Left ventricle myocardium inferior (tissue), 1 donor: ENCODE measurements at regions not wholly inside any gene's neighbourhood (a gene's known extent, or its start where the extent isn't known, plus 50 kb on each side); places are given as distances from the start of the nearest gene placed in this dataset.

Source experiments
- DNase-seq: peaks from one replicate; pipeline ENCODE4 v3.0.0-alpha.2; 2020
- H3K27ac ChIP-seq: fragments of 200-600 bp; replicated peaks from 2 replicates; pipeline ENCODE4 v1.8.0; 2021
- H3K27me3 ChIP-seq: fragments of 200-600 bp; 2 replicates; pipeline ENCODE4 v1.8.0; 2021; ENCODE audit warnings: low read depth
- H3K36me3 ChIP-seq: fragments of 200-600 bp; 2 replicates; pipeline ENCODE4 v1.8.0; 2021
- H3K4me1 ChIP-seq: fragments of 200-600 bp; 2 replicates; pipeline ENCODE4 v1.8.0; 2021
- H3K4me3 ChIP-seq: fragments of 200-600 bp; 2 replicates; pipeline ENCODE4 v1.8.0; 2021; ENCODE audit warnings: mild to moderate bottlenecking, moderate library complexity
- H3K9me3 ChIP-seq: fragments of 200-600 bp; replicated peaks from 2 replicates; pipeline ENCODE4 v1.8.0; 2021
- intact Hi-C: fragments of 100-400 bp; cut with micrococcal nuclease; formaldehyde crosslinking; loops from one replicate; pipeline ENCODE4 v1.11.0; 2022
- TF ChIP-seq, protein P1 (sequence below): fragments of 200-600 bp; IDR thresholded peaks from 2 replicates; pipeline ENCODE4 v1.8.0; 2021; ENCODE audit warnings: antibody characterized with exemption, mild to moderate bottlenecking, borderline replicate concordance
- donor health status: DM: no; HTN: yes; CAD: no; lungs with severe emphysema.

DNA sequence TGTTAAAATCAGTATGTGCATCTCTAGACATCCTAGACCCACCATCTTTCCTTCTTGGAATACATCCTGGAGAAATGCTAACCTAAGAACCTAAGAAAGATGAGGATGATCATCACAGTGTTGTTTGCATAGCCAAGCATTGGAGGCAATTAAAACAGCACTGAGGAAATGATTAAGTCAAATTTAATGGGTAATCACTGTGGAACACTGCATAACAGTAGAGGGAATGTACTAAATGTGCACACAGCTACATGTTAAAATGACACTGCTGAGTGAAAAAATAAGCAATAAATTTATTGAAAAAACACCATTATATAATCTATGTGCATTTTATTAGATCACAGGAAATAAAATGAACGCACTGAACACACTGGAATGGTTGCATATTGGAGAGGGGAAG is 987.1 kb upstream of the SEL1L start:
- Histone ChIP-seq H3K27ac (no peak overlapping the region), H3K36me3 (no peaks in the 10 kb centered on the region), H3K9me3 (peaks cover 28% of the 10 kb centered on the region), H3K27me3 (no peaks in the 10 kb centered on the region), H3K4me1 (no peaks in the 10 kb centered on the region), H3K4me3 (no peak overlapping the region)
- TF ChIP-seq, protein P1, sequence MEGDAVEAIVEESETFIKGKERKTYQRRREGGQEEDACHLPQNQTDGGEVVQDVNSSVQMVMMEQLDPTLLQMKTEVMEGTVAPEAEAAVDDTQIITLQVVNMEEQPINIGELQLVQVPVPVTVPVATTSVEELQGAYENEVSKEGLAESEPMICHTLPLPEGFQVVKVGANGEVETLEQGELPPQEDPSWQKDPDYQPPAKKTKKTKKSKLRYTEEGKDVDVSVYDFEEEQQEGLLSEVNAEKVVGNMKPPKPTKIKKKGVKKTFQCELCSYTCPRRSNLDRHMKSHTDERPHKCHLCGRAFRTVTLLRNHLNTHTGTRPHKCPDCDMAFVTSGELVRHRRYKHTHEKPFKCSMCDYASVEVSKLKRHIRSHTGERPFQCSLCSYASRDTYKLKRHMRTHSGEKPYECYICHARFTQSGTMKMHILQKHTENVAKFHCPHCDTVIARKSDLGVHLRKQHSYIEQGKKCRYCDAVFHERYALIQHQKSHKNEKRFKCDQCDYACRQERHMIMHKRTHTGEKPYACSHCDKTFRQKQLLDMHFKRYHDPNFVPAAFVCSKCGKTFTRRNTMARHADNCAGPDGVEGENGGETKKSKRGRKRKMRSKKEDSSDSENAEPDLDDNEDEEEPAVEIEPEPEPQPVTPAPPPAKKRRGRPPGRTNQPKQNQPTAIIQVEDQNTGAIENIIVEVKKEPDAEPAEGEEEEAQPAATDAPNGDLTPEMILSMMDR, result no peak
- intact Hi-C loops, result no loop called here
- DNase-seq, result no peak

DNA sequence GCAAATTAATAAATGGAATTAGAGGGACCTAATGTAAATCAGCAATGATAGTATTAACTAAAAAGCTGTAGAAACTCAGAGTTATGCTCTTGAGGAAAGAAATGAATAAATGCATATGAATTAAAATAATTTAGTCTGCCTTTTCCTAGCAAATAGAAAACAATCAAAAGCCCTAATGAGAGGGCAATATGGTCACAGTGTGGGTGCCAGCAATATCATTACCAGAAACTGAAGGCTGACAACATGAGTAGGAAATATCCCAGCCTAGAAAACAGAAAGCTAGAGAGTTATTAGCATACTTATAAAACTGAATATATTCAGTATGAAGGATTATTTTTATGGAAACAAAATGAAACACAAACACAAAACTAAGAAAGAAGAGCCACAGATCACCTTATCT is 987.5 kb upstream of the SEL1L start:
- peaks cover 28% of the 10 kb centered on the region for H3K9me3 ChIP-seq
- no peaks in the 10 kb centered on the region for H3K4me1 ChIP-seq
- DNase-seq, result no peak
- H3K27ac ChIP-seq, result no peak overlapping the region
- intact Hi-C loops, result no loop called here
- no peaks in the 10 kb centered on the region for H3K36me3 ChIP-seq
- TF ChIP-seq, protein P1, result no peak
- no peaks in the 10 kb centered on the region for H3K27me3 ChIP-seq
- H3K4me3 ChIP-seq, result no peak overlapping the region

DNA sequence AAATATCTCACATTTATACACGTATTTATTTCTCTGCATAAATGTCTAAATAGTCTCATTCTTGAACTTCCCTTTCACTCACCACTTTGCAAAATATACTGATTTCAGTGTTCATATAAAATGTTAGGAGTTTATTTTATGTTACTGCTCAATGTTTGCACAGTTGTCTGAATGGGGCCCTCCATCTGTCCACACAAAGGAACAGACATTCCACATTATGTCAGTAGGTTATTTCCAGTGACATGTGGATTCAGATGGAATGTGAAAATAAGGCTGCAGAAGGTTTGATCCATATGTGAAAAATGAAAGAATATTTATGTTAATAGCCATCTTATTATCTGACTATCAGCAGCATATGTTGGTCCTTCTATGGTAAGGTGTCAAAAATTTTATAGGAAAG is 994.4 kb upstream of the SEL1L start:
- TF ChIP-seq, protein P1, result no peak
- Histone ChIP-seq H3K27me3 (no peaks in the 10 kb centered on the region), H3K4me3 (no peak overlapping the region), H3K9me3 (no peaks in the 10 kb centered on the region), H3K4me1 (no peaks in the 10 kb centered on the region), H3K36me3 (no peaks in the 10 kb centered on the region), H3K27ac (no peak overlapping the region)
- no peak for DNase-seq
- intact Hi-C loops, result no loop called here

DNA sequence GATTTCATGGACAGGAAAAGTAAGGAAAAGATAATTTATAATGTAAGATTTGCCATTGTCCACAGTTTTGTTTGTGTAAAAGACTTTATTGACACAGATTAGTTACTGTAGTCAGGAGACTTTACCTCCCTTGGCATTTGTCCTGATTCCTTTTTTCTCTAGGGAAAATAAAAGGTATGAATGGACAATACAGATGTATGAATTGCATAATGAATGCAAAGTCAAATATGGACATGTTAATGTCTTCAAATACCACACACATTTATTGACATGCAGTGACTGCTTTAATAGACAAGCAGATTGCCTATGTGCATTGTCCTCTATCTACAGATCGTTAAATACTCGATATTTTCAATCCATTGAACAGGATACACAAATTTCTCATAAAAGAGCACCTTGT is 999.7 kb upstream of the SEL1L start:
- Histone ChIP-seq H3K27me3 (no peaks in the 10 kb centered on the region), H3K9me3 (no peaks in the 10 kb centered on the region), H3K36me3 (no peaks in the 10 kb centered on the region), H3K27ac (no peak overlapping the region), H3K4me3 (no peak overlapping the region), H3K4me1 (no peaks in the 10 kb centered on the region)
- TF ChIP-seq, protein P1, result no peak
- intact Hi-C loops, result no loop called here
- no peak for DNase-seq

DNA sequence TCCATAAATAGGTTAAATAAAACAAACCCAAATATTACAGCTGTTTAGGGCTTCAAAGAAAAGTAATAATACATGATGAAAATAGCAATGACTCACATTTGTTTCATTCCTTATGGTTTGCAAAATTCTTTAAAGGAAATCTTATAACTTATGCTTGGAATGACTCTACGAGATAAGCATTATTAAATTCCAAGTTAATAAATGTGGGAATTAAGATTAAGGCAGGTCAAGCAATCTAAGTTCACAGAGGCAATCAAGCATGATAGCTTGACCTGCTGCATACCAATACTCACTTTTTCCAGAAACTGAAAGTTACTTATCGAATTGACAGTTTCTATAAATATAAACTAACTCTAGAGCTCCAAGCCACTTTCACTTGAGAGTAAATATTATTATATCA is 1002.9 kb upstream of the SEL1L start:
- H3K4me3 ChIP-seq, result no peak overlapping the region
- no peaks in the 10 kb centered on the region for H3K4me1 ChIP-seq
- intact Hi-C loops, result no loop called here
- TF ChIP-seq, protein P1, result no peak
- no peaks in the 10 kb centered on the region for H3K36me3 ChIP-seq
- no peaks in the 10 kb centered on the region for H3K27me3 ChIP-seq
- H3K9me3 ChIP-seq, result peaks cover 6% of the 10 kb centered on the region
- H3K27ac ChIP-seq, result no peak overlapping the region
- no peak for DNase-seq

DNA sequence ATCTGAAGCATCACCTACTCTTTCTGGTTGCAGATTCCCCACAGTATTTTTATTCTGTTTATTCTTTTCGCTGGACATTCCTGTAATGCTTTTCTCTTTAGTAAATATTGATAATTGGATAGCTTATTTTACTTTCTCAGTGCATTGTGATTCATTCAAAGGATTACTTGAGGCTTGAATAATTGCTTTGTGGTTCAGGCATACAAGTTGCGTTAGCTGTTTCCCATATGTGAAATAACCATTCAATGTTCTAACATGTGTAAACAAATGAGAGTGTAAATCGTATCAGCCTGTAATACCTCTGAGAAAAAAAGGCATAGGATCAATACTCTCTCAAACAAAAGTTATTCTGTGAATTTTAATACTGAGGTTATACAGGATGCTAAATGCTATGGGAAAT is 1004.2 kb upstream of the SEL1L start:
- DNase-seq, result no peak
- no peak overlapping the region for H3K27ac ChIP-seq
- intact Hi-C loops, result no loop called here
- H3K27me3 ChIP-seq, result no peaks in the 10 kb centered on the region
- no peaks in the 10 kb centered on the region for H3K36me3 ChIP-seq
- peaks cover 13% of the 10 kb centered on the region for H3K9me3 ChIP-seq
- TF ChIP-seq, protein P1, result no peak
- no peak overlapping the region for H3K4me3 ChIP-seq
- no peaks in the 10 kb centered on the region for H3K4me1 ChIP-seq
